ENCODE measurements at regions not wholly inside any gene's neighbourhood (a gene's known extent, or its start where the extent isn't known, plus 50 kb on each side); places are given as distances from the start of the nearest gene placed in this dataset.
"Not testable (repeated sequence)": the region's sequence is repeated elsewhere in the genome, so short reads cannot be mapped to it uniquely, and the experiment has no call there.

DNA sequence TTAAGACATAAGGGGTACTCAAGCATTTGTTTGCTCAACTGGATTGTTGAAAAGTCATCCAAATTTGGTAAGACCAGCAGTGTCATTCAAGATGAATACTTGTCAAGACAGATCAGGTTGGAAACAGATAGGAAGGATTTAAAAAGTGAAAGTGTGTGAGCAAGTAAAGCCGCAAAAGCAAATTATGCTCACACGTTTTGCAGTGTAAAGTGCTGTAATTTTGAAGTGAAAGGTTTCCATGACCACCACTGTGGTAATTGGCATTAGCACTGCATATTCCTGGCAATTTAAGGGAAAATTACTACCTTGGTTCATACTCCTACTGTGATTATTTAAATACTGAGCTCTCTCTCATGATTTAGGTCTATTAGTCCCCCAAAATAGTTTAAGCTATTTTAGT, 704.1 kb upstream of the CCDC179 start:
- DNase-seq (ENCODE audit: low spot score), result no peak

DNA sequence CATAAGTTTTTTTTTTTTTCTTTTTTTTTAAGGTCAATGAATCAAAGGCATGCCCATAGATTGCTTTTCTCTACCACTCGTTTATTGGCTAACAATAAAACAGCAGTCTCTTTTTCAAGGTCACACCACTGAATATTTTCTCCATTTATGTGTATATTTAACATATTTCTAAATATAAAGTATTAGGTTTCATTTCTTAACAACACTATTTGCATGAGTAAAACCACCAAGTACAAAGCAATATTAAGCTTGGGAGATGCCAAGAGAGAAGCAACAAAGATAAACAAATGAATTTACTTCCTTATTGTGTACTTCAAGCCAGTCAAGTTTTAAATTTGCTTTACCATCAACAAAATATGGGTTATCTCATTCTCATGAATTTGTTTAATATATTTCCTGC, 708.9 kb upstream of the CCDC179 start:
- no peak for DNase-seq (ENCODE audit: low spot score)

DNA sequence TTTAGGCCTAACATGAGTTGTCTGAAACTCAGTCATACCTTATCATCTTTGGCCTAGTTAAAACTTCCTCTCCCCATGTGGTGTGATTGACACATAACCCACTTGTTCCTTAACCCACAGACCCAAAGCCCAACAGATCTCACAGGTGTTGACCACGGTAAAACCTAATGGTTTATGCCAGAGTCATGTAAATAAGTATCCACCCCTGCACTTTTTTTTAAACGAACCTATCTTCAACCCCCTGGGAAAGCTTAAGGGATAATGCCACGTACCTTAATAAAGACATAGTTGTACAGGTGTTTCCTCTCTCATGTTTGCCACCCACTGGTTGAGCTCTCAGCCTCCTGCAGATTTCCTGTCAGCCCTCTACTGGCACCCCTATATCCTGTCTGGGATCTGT, 709.3 kb upstream of the CCDC179 start:
- no peak for DNase-seq (ENCODE audit: low spot score)

DNA sequence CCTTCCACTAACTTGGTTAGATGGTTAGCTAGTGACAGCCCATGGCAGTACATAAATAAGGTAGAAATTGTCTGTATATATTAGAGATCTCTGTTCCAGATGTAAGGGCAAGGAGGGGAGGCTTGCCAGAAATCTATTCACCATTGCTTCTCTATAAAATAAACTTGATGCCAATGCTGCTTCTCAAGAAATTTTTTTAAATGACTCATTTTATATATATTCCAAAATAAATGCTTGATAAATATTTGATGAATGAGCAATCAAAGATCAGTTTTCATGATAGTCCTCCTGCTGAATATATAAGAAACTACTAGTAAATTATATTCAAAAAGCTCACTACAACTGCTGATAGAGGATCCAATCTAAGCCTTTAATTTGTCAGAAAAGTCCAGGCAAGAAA, 710.6 kb upstream of the CCDC179 start:
- no peak for DNase-seq (ENCODE audit: low spot score)

DNA sequence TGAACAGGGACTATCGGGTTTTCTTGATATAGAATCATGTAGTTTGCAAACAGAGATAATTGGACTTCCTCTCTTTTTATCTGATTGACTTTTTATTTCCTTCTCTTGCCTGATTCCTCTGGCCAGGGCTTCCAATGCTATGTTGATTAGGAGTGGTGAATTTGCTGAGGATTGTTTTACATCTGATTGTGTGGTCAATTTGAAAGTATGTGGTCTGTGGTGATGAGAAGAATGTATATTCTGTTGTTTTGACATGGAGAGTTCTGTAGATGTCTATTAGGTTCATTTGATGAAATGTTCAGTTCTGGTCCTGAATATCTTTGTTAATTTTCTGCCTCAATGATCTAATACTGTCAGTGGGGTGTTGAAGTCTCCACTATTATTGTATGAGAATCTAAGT, 713.2 kb upstream of the CCDC179 start:
- no peak for DNase-seq (ENCODE audit: low spot score)

DNA sequence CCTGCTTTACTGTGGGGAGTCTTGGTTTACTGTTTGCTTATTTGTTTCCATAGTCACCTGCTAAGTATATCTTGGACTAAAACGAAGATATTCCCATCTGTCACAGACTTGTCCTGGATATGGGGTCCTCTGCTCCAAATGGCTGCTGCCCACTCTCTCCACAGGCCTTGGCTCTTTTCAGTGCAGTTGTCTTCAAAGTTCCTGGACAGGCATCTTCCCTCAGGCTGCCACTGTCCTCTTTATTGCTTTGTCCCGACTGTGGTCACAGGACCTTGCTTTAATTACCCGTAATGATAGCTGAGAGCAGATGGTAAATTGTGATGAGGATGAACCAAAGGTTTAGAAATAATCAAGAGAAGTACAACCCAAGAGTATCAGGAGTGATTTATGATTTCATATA, 713.9 kb upstream of the CCDC179 start:
- no peak for DNase-seq (ENCODE audit: low spot score)

DNA sequence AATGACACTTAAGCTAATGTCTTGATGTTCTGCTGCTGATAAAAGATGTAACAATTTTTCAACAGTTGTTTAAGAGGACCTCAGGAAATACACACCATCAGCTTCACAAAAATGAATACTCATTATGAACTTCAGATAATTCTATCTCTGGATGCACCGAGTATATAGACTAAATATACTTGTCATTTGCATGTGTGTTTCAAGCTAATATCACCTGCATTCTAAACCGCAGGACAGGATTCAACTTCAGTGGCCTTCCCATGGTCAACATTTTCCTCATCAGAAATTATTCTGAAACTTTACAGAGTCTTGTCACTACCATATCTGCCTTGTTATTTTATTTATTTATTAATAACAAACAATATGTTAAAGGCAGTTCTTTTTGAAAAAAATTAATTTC, 717.0 kb upstream of the CCDC179 start:
- no peak for DNase-seq (ENCODE audit: low spot score)

DNA sequence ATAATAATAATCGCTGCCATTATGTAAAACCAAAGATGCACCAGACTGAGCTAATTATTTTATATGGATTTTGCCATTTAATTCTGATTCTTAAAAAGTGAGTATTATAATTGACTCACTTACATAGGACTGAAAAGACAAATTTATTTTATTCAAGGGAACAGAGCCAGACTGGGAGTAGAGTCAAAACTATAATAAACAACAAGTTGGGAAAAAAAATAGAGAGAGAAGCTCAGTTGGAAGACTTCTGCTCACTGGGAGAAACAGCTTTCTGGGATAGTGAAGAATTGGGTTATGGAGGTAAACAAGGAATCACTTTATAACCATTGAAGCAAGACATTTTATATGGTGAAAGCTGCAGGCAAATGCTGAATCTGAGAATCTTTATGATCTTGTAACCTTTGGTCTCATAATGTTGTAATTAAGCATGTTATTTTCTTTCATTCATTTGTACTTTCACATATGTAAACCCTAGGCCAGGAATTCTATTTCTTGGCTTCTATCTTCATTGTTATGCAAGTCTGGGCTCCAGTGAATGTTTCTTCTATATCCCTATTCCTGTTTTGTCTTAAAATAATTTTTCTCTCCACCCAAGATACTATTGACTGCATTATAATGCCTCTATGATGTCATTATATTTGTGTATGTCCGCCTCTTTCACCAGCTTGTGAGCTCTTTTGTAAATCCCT, 725.3 kb upstream of the CCDC179 start:
- DNase-seq (ENCODE audit: low spot score), result no peak

DNA sequence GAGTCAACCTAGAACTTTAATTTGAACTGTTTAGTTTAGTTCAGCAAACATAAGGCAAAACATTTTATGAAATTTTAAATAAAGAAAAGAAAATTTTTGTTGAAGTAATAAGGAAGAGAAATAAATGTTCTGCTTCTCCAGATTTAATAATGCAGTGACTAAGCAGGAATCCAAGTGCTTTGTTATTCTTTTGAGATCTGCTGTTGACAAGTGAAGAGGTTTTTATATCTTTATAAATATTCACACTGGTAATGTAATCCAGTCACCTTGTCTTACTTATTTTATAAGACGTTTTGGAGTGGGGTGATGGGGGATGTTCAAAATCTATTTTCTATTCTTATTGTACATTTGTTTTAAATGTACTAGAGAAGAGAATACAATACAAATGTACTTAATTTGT, 725.9 kb upstream of the CCDC179 start:
- no peak for DNase-seq (ENCODE audit: low spot score)

DNA sequence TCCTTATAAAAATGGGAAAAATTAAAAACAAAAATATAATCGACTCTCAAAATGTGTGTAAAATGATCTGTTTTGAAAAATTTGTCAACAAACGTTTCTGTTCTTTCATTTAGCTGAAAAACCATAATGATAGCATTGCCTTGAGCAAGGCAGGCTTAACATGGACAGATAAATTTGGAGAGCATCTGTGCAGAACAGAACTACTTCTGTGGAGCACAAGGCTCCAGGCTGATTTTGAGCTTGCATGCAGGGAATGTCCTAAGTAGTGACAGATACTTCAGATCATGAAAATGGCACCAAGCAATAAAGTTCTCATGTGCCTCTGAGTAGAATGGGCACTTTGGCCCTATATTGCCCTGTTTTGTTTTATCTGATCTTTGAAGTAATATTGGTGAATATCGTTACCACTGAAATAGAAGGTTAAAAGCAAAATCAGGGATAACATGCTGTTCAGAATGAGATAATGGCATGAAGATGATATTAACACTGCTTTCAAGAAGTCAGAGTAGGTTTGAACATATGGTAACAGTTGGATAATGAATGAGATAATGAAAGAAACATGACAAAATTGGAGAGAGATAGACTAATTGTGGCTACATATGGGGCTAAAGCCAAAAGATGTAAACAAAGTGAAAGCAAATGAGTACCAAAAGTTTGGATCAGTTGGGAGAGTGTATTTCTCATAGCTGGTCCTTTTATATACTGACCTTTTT, 730.5 kb upstream of the CCDC179 start:
- no peak for DNase-seq (ENCODE audit: low spot score)

DNA sequence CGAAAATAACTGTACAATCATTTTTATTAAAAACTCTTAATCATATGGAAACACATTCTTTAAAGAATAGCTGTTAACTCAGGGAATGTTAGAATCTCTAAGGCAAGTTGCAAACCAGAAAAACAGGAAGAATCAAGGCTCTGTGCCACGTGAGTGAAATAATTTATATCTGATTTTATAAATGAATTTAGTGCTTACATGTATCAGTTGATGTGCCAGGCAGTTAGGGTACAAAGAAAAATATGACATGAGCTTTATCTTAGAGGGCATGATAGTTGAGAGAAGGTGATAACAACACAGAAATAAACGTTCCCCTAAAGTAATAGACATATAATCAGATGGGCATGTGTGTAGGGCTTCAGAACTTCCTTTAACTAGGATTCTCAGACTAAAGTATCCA, 734.5 kb upstream of the CCDC179 start:
- no peak for DNase-seq (ENCODE audit: low spot score)

DNA sequence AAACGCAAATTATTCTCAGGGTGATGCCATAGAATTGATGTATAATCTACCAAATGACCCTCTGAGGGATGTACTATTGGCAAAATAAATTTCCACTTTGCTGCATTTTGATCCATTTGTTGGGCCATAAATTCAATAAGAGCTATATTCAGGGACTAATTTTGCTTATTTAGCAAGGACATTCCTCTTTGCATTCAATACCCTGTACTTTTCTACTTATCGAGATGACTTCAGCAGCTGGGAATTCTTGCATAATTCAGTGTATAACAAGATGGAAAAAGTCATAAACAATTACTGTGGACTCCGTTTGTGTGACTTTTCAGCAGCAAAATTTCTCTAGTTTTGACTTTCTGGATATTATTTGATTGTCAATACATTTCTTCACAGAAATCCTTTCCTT, 744.7 kb upstream of the CCDC179 start:
- no peak for DNase-seq (ENCODE audit: low spot score)

DNA sequence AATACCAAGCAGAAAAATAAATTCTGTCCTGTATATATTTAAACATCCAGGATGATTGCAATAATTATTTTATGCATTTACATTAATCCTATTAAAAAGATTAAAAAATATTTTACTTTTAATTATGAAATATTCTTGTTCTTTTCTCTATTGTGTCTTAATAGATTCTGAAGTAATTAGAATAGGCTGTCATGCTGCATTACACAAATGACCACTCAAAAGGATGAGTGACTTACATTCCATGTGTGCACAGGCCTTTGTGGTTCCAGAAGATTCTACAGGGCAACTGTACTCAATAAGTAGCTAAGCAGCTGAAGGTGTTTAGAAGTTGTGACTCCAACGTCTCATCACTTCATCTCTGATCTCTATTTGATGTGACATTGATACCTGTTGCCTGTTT, 745.9 kb upstream of the CCDC179 start:
- no peak for DNase-seq (ENCODE audit: low spot score)

DNA sequence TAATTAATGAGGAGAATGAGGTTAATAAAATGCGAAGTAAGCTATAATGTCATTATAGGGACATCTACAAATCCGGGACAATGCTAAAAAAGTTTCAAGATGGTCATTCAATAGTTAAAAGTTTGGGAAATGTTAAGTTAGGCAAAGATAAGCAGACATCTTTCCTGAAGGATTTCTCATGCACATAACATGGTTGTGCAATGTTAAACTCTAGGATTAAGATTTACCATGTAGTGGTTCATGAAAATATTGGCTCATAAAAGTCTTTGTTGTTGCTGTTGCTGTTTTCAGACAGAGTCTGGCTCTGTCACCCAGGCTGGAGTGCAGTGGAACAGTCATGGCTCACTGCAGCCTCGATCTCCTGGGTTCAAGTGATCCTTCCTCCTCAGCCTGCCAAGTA, 751.5 kb upstream of the CCDC179 start:
- no peak for DNase-seq (ENCODE audit: low spot score)

DNA sequence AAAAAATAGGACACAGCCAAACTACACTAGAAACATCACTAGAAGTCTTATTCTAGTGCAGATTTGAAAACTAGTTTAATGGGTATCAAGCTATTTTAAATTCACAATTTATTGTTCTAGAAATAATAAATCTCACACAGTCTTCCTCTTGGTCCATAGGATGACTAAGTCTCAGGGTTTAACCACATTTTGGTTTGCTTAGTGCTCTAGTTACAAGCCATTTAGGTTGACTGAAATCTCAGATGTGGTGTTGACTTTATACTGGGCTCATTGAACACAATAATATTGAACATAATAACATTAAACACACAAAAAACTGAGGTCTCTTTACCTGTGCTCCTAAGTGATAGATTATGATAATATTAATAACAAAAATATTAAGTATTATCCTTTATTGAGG, 760.3 kb upstream of the CCDC179 start:
- DNase-seq (ENCODE audit: low spot score), result no peak

DNA sequence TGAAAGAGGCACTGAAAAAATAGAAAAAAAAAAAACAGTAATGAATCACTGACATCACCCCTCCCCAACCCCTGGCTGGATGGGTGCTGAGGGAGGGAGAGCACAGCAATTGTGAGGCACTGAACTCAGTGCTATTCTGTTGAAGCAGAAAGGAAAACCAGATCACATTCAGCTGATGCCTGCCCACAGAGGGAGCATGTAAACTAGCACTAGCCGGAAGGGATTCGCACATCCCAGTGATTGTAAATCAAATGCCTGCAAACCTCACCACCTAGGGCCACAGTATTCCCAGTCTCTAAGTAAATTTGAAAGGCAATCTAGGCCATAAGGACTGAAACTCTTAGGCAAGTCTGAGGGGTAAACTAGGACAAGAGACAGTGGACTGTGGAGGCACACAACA, 772.0 kb upstream of the CCDC179 start:
- no peak for DNase-seq (ENCODE audit: low spot score)

DNA sequence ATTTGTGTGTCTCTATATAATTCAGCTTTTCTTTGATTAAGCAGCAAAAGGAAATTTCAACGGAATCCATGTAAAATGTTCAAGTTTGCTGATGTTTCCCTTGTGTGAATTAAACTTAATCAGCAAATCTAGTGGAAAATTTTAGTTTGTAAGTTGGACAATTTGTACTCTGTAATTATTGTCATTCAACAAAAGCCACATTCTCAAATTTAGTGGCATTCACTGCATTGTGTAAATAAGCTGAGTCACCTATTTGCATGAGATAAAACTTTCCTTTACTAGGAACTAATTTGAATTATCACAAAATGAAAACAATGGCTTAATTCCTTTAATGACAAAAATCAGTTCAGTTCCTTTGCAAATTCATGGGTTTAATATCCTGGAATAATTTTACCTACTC, 784.2 kb upstream of the CCDC179 start:
- DNase-seq (ENCODE audit: low spot score), result no peak

DNA sequence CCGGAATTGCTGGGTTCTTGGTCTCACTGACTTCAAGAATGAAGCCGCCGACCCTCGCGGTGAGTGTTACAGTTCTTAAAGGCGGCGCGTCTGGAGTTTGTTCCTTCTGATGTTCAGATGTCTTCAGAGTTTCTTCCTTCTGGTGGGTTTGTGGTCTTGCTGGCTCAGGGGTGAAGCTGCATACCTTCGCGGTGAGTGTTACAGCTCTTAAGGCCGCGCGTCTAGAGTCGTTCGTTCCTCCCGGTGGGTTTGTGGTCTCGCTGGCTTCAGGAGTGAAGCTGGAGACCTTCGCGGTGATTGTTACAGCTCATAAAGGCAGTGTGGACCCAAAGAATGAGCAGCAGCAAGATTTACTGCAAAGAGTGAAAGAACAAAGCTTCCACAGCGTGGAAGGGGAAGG, 792.1 kb upstream of the CCDC179 start:
- not testable (repeated sequence) for DNase-seq (ENCODE audit: low spot score)

DNA sequence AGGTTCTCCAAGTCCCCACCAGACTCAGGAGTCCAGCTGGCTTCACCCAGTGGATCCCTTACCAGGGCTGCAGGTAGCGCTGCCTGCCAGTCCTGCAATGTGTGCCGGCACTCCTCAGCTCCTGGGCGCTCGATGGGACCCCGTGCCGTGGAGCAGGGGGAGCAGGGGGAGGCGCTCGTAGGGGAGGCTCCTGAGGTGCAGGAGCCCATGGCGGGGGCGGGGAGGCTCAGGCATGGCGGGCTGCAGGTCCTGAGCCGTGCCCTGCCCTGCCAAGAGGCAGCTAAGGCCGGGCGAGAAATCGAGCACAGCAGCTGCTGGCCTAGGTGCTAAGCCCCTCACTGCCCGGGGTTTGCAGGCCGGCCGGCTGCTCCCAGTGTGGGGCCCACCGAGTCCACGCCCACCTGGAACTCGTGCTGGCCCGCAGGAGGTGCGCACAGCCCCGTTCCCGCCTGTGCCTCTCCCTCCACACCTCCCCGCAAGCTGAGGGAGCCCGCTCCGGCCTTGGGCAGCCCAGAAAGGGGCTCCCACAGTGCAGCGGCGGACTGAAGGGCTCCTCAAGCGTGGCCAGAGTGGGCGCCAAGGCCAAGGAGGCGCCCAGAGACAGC, 792.9 kb upstream of the CCDC179 start:
- DNase-seq (ENCODE audit: low spot score), result no peak

DNA sequence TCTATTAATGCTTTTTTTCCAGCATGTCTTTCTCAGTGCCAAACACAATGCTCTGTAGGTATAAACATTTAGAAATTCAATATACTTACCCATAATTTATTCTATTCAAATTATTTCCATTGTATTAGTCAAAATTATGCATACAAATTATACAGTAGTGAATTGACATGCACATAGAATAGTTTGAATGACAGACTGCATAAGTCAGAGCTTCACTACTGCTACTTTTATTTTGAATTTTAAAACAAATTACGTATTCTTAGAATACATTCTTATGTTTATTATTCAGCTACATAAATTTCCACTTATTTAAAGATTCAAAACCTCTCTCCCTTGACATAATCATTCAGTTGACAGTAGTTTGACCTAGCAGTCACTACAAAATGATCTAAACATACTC, 808.0 kb upstream of the CCDC179 start:
- DNase-seq (ENCODE audit: low spot score), result no peak

DNA sequence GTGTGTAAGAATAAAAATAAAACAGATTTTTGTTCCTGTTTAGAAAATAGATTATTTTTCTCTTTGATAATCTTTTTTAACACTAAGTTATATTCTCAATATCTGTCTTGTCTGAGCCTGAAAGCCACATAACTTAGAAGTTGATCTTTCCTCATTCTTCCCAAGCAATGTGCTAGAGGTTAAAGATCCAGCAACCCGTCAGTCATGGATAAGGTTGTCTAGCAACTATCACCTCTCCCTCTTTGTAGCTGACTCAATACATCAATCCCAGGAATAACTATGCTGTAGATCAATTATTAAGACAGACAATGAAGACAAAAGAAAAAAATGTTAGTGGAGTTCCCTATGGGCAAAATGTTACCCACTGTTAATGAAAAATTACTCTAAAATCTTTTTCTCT, 813.1 kb upstream of the CCDC179 start:
- DNase-seq (ENCODE audit: low spot score), result peak; percentile 5

DNA sequence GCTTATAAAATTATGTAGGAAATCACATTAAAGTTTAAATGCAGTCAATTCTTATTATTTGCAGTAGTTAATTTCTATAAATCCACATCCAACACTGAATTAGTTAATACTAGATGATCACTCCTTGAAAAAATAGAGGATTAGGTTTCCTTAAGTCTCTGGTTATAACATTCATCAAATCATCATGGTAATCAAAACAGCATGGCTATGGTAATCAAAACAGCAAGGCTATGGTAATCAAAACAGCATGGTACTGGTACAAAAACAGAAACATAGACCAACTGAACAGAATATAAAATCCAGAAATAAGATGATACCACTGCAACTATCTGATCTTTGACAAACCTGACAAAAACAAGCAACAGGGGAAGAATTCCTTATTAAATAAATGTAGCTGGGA, 814.6 kb upstream of the CCDC179 start:
- DNase-seq (ENCODE audit: low spot score), result no peak

DNA sequence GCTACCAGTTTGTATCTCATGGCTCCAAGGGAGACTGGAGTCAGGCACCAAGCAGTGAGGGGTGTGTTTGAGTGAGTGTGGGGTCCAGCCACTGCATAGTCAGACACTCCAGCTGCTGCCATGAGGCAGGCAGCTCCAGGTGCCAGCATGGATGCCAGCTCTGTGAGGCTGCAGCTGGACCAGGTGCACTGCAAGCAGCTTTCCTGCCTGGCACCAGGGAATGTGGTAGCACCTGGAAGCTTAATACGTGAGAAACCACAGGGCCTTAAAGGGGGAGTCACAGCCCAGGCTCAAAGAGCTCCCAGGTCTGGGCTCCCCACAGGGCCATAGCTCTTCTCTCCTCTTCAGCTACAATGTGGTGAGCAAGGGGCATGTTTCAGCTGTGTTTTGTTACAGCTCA, 817.8 kb upstream of the LUZP2 start:
- DNase-seq (ENCODE audit: low spot score), result no peak

DNA sequence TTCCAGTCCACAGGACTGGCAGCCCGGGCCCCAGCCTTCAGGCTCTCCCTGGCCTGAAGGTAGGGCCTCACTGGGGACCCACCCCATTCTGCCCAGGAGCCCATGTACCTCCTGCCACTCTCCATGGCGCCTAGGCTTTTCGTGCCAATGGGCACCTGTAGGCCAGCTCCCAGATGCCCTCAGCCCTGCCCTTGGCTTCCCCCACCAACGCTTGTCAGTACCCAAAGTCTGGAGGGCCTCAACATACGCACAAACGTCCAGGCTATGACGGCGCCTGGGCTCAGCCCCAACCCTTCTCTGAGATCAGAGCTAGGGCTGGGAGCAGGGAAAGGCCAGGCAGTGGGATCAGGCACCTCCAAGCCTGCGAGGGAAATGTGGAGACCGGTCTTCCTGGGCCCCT, 816.9 kb upstream of the LUZP2 start:
- DNase-seq (ENCODE audit: low spot score), result no peak
